ENCODE measurements at regions not wholly inside any gene's neighbourhood (a gene's known extent, or its start where the extent isn't known, plus 50 kb on each side); places are given as distances from the start of the nearest gene placed in this dataset.

DNA sequence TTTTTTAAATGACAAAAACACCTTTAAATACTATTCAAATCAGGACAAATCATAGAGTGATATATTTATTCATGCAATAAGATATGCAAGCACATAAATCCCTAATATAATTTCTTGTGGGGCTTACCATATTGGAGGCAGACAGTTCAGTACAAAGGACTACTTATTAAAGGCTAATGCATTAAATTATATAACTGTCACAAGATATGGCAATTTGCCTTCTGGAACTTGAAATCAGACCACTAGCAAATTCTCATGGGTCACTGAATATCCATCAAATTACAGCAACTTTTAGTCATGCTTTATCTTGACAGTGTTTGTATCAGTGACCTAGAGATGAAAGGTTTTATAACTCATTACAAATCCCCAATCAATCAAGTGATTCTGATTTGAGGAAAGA is 54.1 kb upstream of the NCAM2 start:
- TF ChIP-seq, protein P1, sequence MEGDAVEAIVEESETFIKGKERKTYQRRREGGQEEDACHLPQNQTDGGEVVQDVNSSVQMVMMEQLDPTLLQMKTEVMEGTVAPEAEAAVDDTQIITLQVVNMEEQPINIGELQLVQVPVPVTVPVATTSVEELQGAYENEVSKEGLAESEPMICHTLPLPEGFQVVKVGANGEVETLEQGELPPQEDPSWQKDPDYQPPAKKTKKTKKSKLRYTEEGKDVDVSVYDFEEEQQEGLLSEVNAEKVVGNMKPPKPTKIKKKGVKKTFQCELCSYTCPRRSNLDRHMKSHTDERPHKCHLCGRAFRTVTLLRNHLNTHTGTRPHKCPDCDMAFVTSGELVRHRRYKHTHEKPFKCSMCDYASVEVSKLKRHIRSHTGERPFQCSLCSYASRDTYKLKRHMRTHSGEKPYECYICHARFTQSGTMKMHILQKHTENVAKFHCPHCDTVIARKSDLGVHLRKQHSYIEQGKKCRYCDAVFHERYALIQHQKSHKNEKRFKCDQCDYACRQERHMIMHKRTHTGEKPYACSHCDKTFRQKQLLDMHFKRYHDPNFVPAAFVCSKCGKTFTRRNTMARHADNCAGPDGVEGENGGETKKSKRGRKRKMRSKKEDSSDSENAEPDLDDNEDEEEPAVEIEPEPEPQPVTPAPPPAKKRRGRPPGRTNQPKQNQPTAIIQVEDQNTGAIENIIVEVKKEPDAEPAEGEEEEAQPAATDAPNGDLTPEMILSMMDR (IDR thresholded peaks at IDR 0.05), result no peak
- TF ChIP-seq POLR2A (IDR thresholded peaks at IDR 0.05), result no peak

Data from heart left ventricle (tissue), 13 donors.